MV-4-11 (cell line): ENCODE measurements at regions not wholly inside any gene's neighbourhood (a gene's known extent, or its start where the extent isn't known, plus 50 kb on each side); places are given as distances from the start of the nearest gene placed in this dataset.
"Not testable (repeated sequence)": the region's sequence is repeated elsewhere in the genome, so short reads cannot be mapped to it uniquely, and the experiment has no call there.

Experiments used
- DNase-seq: peaks from one replicate; lab custom pipeline; 2025; lab: John Stamatoyannopoulos, UW

- no peak for DNase-seq
These were observed 185.8 kb upstream of the UBE3A start for GRCh38 chr15:25624504-25625177.

DNA sequence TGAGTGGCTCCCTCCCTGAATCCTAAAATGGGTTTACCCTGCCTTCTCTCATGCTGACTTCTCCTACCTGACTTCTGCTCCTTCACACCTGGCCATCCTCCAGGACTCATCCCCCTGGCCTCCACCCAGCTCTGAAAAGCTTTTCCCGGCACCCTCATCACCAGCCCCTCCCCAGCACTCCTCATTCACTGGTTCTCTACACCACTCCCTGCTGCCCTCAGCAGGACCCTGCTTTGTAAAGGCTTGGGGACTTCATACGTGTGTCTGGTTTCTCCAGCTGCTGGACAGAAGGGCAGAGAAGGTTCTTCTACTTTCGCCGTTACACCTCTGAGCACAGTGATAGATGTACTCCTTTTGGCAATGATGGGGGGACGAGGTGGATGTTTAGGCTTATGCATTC lies 184.9 kb upstream of the UBE3A start:
- no peak for DNase-seq

DNA sequence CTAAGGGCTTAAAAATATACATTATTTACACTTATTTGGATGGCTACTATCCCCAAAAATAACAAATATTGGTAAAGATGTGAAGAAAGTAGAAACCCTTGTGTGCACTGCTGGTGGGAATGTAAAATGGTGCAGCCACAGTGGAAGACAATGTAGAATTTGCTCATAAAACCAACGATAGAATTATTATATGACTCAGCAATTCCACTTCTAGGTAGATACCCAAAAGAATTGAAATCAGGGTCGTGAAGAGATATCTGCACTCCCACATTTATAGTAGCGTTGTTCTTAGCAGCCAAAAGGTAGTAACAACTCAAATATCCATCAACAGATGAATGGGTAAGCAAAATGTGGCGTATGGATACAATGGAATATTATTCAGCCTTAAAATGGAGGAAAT lies 181.6 kb upstream of the UBE3A start:
- DNase-seq: no peak

GRCh38 chr15:25619761-25620160 lies 180.9 kb upstream of the UBE3A start:
- DNase-seq: no peak

GRCh38 chr15:25619076-25619475 lies 180.3 kb upstream of the UBE3A start:
- no peak for DNase-seq

DNA sequence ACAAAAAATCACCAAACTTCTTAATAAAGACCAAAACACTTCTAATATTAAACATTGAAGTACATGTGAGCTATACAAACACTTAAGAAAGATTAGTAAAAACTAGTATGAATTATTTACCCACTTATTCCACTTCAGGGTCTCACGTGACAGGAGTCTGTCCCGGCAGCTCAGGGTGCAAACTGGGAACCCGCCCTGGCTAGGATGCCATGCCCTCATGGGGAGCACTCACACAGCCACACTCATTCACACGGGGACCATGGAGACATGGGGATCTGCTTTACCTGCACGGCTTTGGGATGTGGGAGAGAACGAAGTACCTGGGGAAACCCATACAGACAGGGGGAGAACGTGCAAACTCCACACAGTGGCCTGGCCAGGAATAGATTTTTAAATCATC lies 179.3 kb upstream of the UBE3A start:
- no peak for DNase-seq

DNA sequence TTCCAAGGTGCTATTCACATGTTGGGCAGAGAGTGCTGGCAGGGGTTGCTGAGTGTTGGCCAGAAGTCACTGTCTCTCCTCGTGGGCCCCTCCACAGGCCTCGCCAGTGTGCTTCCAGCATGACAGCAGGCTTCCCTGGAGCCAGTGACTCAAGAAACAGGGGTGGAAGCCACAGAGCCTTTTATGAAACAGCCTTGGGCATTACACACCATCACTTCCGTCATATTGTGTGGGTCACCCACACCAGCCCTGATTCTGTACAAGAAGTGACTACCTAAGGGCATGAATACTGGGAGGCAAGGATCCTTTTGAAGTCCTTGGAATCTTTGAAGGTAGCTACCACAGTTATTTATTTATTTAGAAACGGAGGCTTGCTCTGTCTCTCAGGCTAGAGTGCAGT lies 177.6 kb upstream of the UBE3A start:
- no peak for DNase-seq

DNA sequence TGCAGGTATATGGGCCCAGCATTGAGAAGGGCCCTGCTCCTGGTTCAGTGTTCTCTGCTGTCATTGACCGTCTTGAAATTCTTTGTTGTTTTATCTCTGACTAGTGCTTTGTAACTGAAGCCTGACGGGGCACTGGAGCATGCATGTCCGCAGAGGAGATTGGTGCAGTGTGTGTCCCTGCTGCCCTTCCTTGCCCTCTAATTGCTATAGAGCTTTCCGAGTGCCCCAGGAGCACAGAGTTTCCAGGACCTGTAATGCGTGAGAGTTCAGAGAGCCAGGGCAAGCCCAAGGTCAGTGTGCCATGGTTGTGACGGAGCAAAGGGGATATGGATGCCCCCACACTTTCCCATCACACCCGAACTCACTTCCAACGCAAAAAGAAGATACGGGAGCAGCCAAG lies 174.3 kb upstream of the UBE3A start:
- DNase-seq: no peak

- no peak for DNase-seq
These were observed 172.8 kb upstream of the UBE3A start for GRCh38 chr15:25611603-25612002.

DNA sequence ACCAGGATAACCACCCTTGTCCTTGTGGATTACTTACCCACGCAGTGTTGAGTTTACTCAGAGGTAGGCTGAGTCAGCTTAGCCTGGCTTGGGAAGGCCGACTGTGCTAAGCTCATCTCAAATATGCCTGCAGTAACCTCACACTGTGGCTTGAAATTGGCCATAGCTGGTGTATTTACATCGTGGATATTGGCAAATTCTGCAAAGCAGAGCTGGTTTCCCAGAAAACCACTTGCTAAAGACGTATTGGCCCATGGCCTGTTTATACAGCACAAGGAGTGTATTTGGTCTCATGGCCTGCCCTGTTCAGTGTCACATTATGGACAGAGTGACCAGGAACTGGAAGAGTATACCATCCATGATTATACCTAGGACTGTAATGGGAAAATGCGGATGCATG lies 170.5 kb upstream of the UBE3A start:
- no peak for DNase-seq

DNA sequence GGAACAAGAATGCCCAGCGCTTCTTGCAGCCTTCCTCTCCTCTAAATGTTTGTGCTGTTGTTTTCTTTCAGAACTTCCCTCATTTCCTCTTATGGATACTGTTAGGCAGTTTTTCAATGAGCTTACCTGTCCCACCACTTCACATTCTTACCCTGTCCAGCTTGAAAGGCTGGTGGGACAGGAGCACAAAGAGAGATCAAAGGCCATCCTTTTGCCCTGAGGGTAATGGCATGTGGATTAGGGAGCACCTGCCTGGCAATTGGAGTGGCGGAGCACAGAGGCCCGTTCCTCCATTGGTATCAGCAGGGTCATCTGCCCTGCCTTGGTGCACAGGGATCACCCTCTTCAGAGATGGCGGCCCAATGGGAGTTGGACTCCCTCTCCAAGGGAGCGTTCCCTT lies 170.1 kb upstream of the UBE3A start:
- no peak for DNase-seq

DNA sequence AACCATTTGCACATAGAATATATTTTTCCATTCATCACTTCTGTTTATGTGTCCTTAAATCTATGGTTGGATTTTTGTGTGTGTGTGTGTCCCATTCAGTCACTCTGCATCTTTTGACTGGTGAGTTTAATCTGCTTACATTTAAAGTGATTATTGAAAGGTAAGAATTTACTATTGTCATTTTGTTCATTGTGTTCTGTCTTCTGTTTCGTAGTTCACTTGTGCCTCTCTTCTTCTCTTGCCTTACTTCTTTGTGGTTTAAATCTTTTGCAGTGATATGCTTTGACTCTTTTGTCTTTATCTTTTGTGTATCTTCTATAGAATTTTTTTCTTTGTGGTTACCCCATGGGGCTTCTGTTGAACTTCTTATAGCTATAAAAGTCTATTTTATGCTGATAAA lies 166.3 kb upstream of the UBE3A start:
- DNase-seq: no peak

DNA sequence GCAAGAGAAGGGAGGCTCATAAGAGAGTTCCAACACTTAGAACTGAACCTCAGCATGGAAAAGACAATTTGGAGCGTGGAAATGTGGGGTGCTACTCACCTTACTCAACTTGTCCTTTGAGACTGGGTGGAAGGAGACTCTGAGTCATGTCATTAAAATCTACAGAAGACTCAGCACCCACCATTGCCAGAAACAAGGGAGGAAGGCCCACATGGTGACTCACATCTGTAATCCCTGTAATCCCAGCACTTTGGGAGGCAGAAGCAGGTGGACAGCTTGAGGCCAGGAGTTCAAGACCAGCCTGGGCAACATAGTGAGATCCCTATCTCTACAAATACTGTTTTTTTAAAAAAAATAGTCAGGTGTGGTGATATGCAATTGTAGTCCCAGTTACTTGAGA lies 161.9 kb upstream of the UBE3A start:
- no peak for DNase-seq

GRCh38 chr15:25597571-25597970 lies 158.7 kb upstream of the UBE3A start:
- DNase-seq: no peak

GRCh38 chr15:25596644-25597562 lies 158.1 kb upstream of the UBE3A start:
- no peak for DNase-seq

GRCh38 chr15:25587616-25588340 lies 149.0 kb upstream of the UBE3A start:
- no peak for DNase-seq

GRCh38 chr15:25582886-25583285 lies 144.1 kb upstream of the UBE3A start:
- DNase-seq: no peak

DNA sequence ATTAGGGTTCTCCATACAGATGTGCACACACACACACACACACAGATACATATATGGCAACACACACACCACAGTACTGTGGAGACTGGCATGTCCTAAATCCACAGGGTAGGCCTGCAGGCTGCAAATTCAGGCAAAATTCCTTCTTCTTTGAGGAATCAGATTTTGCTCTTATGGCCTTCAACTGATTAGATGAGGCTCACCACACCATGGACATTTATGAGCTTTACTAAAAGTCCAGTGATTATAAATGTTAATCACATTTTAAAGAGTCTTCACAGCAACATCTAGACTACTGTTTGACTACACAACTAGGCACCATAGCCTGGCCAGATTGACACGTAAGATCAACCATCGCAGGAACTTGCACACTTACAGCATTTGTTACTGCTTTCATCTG lies 140.3 kb upstream of the UBE3A start:
- DNase-seq: no peak

- DNase-seq: no peak
These were observed 133.4 kb upstream of the UBE3A start for GRCh38 chr15:25572191-25572590.

- DNase-seq: no peak
These were observed 129.9 kb upstream of the UBE3A start for GRCh38 chr15:25568751-25569150.

DNA sequence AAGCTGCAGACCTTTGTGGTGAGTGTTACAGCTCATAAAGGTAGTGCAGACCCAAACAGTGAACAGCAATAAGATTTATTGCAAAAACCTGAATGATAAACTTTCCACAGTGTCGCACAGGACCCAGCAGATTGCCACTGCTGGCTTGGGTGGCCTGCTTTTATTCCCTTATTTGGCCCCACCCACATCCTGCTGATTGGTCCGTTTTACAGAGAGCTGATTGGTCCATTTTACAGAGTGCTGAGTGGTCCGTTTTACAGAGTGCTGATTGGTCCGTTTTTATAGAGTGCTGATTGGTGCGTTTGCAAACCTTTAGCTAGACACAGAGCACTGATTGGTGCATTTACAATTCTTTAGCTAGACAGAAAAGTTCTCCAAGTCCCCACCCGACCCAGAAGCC lies 127.7 kb upstream of the UBE3A start:
- DNase-seq: not testable (repeated sequence)

GRCh38 chr15:25565470-25566264 lies 126.8 kb upstream of the UBE3A start:
- DNase-seq: no peak
